Panc1 (cell line): ENCODE measurements at regions not wholly inside any gene's neighbourhood (a gene's known extent, or its start where the extent isn't known, plus 50 kb on each side); places are given as distances from the start of the nearest gene placed in this dataset.

Source experiments
- ATAC-seq: fragments of 200-7000 bp; cut with Tn5 transposase; 2 replicates; pipeline ENCODE4 v1.9.1; 2020; ENCODE audit warnings: mild to moderate bottlenecking, moderate library complexity
- BruUV-seq: library from RNA; stranded (reverse); fragments of 400-500 nt; replicated peaks from 2 replicates; lab custom pipeline; 2021; lab: Mats Ljungman, UMichigan
- CTCF ChIA-PET: fragments of 300-600 bp; sonication (Branson Sonifier 250); formaldehyde crosslinking; loops from one replicate; lab custom pipeline; 2022; ENCODE audit warnings: antibody characterized with exemption; lab: Charles Lee
- POLR2A ChIA-PET: fragments of 300-600 bp; sonication (Branson Sonifier 250); formaldehyde crosslinking; loops from one replicate; lab custom pipeline; 2022; ENCODE audit warnings: antibody characterized with exemption; lab: Charles Lee
- DNase-seq: peaks from one replicate; pipeline ENCODE4 v3.0.0-alpha.2; 2010; ENCODE audit warnings: low read depth, low spot score
- H3K27ac ChIP-seq: 2 replicates; pipeline ENCODE4 v1.5.1; 2011; ENCODE audit warnings: mild to moderate bottlenecking, low read length, inconsistent platforms
- H3K27me3 ChIP-seq: fragments of 200-500 bp; sonication (Bioruptor generic); 2 replicates; pipeline ENCODE4 v1.6.0; 2014; ENCODE audit warnings: low read length, inconsistent platforms; ENCODE audit not compliant: control insufficient read depth, insufficient read depth
- H3K36me3 ChIP-seq: fragments of 200-500 bp; sonication (Bioruptor generic); 2 replicates; pipeline ENCODE4 v1.5.1; 2014; ENCODE audit warnings: inconsistent platforms, mild to moderate bottlenecking, low read length, moderate library complexity; ENCODE audit not compliant: control insufficient read depth, insufficient read depth
- H3K4me1 ChIP-seq: 2 replicates; pipeline ENCODE4 v1.5.1; 2011; ENCODE audit warnings: inconsistent platforms, mild to moderate bottlenecking, low read length, moderate library complexity; ENCODE audit not compliant: control insufficient read depth, insufficient read depth
- H3K4me3 ChIP-seq, 2 experiments: 2 replicates each; pipeline ENCODE4 v1.5.1; 2011 to 2012; ENCODE audit warnings: low read depth in 2 of 2, low read length in 2 of 2, mild to moderate bottlenecking in 2 of 2, inconsistent platforms in 1 of 2, moderate library complexity in 1 of 2
- H3K9me3 ChIP-seq: fragments of 200-500 bp; sonication (Bioruptor generic); 2 replicates; pipeline ENCODE4 v1.5.1; 2014; ENCODE audit warnings: low read depth, mild to moderate bottlenecking, inconsistent platforms, low read length, moderate library complexity; ENCODE audit not compliant: control insufficient read depth, insufficient read depth
- POLR2AphosphoS5 ChIP-seq: IDR thresholded peaks from 2 replicates; pipeline ENCODE4 v1.6.1; 2012; ENCODE audit warnings: mild to moderate bottlenecking, low read depth, low read length, moderate library complexity
- SIN3A ChIP-seq: IDR thresholded peaks from 2 replicates; pipeline ENCODE4 v1.6.1; 2012; ENCODE audit warnings: low read depth, mild to moderate bottlenecking, low read length, moderate library complexity, borderline replicate concordance; ENCODE audit not compliant: insufficient read depth
- TCF7L2 ChIP-seq: IDR thresholded peaks from 2 replicates; pipeline ENCODE4 v1.6.1; 2011; ENCODE audit warnings: mild to moderate bottlenecking, low read depth, low read length, inconsistent platforms
- in situ Hi-C: cut with HindIII; loops from 2 replicates; pipeline ENCODE4 v1.10.0; 2016; ENCODE audit warnings: low sequenced_read_pairs, low pct_unique_long_range_greater_than_20kb
- intact Hi-C: fragments of 100-400 bp; cut with micrococcal nuclease; formaldehyde crosslinking; loops from one replicate; pipeline ENCODE4 v1.10.0; 2022; ENCODE audit not compliant: unreplicated experiment
- TF ChIP-seq, protein P1 (sequence below): fragments of 450-650 bp; IDR thresholded peaks from 2 replicates; pipeline ENCODE4 v1.5.1; 2017; ENCODE audit warnings: mild to moderate bottlenecking
- TF ChIP-seq, protein P2 (sequence below), 2 experiments: IDR thresholded peaks; 2 replicates each; pipeline ENCODE4 v1.6.1; 2011 to 2012; ENCODE audit warnings: low read depth in 2 of 2, control low read depth in 1 of 2, low read length in 1 of 2, mild to moderate bottlenecking in 1 of 2, moderate library complexity in 1 of 2; ENCODE audit not compliant: insufficient read depth in 1 of 2

DNA sequence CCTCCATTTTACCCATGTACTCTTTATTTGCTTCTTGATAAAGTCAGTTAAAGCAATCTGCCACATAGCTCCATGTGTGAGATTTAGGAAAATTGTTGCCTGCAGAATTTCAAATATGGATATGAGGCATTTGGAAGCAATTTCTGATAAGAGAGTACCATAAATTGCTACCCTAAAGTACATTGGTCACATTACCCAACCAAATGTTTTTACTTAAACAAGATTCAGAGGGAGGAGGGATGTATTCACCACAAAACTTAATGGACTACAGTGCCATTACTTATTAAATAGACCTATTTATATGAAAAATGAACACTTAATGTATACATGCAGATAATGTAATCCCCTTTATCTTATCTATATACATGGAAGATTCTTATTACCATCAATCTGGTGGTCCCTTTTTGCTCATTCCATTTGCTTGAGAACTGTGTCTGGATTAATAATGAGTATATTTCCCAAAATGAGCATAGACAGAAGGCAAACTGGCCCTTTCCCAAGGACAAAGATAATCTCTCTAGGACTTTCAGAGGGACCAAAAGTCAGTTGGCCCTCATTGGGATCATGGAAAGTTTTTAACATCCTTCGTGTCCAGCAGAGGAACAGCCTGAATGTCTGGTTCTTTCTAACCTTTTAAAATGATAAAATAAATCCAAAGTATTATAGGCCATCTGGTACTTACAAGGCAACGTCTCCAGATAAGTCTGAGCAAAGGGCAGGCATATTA lies 526.4 kb downstream of the CBLN4 start:
- Histone ChIP-seq H3K4me1 (no peaks in the 10 kb centered on the region), H3K36me3 (no peaks in the 10 kb centered on the region), H3K9me3 (no peaks in the 10 kb centered on the region), H3K27me3 (no peaks in the 10 kb centered on the region), H3K4me3 (no peak overlapping the region), H3K27ac (no peak overlapping the region)
- intact Hi-C loops (no loop called here), in situ Hi-C loops (no loop called here)
- no peak for DNase-seq
- TF ChIP-seq POLR2AphosphoS5 = no peak
- TF ChIP-seq SIN3A = no peak
- TF ChIP-seq, protein P1, sequence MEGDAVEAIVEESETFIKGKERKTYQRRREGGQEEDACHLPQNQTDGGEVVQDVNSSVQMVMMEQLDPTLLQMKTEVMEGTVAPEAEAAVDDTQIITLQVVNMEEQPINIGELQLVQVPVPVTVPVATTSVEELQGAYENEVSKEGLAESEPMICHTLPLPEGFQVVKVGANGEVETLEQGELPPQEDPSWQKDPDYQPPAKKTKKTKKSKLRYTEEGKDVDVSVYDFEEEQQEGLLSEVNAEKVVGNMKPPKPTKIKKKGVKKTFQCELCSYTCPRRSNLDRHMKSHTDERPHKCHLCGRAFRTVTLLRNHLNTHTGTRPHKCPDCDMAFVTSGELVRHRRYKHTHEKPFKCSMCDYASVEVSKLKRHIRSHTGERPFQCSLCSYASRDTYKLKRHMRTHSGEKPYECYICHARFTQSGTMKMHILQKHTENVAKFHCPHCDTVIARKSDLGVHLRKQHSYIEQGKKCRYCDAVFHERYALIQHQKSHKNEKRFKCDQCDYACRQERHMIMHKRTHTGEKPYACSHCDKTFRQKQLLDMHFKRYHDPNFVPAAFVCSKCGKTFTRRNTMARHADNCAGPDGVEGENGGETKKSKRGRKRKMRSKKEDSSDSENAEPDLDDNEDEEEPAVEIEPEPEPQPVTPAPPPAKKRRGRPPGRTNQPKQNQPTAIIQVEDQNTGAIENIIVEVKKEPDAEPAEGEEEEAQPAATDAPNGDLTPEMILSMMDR = no peak
- TF ChIP-seq, protein P2, sequence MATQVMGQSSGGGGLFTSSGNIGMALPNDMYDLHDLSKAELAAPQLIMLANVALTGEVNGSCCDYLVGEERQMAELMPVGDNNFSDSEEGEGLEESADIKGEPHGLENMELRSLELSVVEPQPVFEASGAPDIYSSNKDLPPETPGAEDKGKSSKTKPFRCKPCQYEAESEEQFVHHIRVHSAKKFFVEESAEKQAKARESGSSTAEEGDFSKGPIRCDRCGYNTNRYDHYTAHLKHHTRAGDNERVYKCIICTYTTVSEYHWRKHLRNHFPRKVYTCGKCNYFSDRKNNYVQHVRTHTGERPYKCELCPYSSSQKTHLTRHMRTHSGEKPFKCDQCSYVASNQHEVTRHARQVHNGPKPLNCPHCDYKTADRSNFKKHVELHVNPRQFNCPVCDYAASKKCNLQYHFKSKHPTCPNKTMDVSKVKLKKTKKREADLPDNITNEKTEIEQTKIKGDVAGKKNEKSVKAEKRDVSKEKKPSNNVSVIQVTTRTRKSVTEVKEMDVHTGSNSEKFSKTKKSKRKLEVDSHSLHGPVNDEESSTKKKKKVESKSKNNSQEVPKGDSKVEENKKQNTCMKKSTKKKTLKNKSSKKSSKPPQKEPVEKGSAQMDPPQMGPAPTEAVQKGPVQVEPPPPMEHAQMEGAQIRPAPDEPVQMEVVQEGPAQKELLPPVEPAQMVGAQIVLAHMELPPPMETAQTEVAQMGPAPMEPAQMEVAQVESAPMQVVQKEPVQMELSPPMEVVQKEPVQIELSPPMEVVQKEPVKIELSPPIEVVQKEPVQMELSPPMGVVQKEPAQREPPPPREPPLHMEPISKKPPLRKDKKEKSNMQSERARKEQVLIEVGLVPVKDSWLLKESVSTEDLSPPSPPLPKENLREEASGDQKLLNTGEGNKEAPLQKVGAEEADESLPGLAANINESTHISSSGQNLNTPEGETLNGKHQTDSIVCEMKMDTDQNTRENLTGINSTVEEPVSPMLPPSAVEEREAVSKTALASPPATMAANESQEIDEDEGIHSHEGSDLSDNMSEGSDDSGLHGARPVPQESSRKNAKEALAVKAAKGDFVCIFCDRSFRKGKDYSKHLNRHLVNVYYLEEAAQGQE (IDR thresholded peaks at IDR 0.05; ENCODE audit: insufficient read depth in 1 of 2, low read depth in 2 of 2, low read length in 1 of 2) = no peak
- TF ChIP-seq TCF7L2 = no peak
- no TSS peak for BruUV-seq
- CTCF ChIA-PET = no interaction called here
- ATAC-seq = no peak
- POLR2A ChIA-PET = no interaction called here

DNA sequence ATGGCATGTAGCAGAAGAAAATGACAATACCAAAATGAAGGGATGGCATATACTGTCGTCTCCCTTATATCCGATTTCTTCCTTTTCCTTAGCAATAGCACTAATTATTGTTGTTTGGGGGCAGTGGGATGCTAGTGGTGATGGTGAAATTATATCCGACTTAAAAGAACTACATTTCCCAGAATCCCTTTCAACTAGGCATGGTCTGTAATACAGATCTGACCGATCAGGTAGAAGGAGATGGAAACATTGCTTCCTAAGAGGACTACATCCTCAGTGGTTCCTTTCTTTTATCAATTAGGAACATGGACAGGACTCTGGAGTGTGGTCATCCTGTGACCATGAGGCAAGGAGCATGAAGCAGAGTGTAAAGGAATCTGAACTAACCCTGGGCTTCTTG lies 532.6 kb downstream of the CBLN4 start:
- ChIA-PET CTCF (no interaction called here), POLR2A (no interaction called here)
- intact Hi-C loops (no loop called here), in situ Hi-C loops (no loop called here)
- no TSS peak for BruUV-seq
- Histone ChIP-seq H3K27ac (no peak overlapping the region), H3K36me3 (no peaks in the 10 kb centered on the region), H3K4me1 (no peaks in the 10 kb centered on the region), H3K27me3 (no peaks in the 10 kb centered on the region), H3K4me3 (no peak overlapping the region), H3K9me3 (no peaks in the 10 kb centered on the region)
- DNase-seq = no peak
- no peak for ATAC-seq
- TF ChIP-seq POLR2AphosphoS5 (no peak), TCF7L2 (no peak), SIN3A (no peak)
- TF ChIP-seq, protein P1 = no peak
- TF ChIP-seq, protein P2 (IDR thresholded peaks at IDR 0.05; ENCODE audit: insufficient read depth in 1 of 2, low read depth in 2 of 2, low read length in 1 of 2) = no peak
